ENCODE measurements at regions not wholly inside any gene's neighbourhood (a gene's known extent, or its start where the extent isn't known, plus 50 kb on each side); places are given as distances from the start of the nearest gene placed in this dataset.

- TF ChIP-seq CTCF (conservative IDR thresholded peaks at IDR 0.05; ENCODE audit: low read depth, low read length) (no peak), USF2 (IDR thresholded peaks at IDR 0.05; ENCODE audit: low read depth, low read length) (no peak), MAZ (IDR thresholded peaks at IDR 0.05; ENCODE audit: borderline replicate concordance, low read depth, low read length) (no peak), POLR2A (IDR thresholded peaks at IDR 0.05; ENCODE audit: low read depth, low read length) (no peak), SMC3 (IDR thresholded peaks at IDR 0.05; ENCODE audit: low read depth, low read length) (no peak), RFX5 (IDR thresholded peaks at IDR 0.05; ENCODE audit: low read depth, low read length) (no peak), MAFK (IDR thresholded peaks at IDR 0.05; ENCODE audit: low read depth, low read length) (no peak), CHD1 (IDR thresholded peaks at IDR 0.05; ENCODE audit: low read depth, low read length) (no peak), BHLHE40 (IDR thresholded peaks at IDR 0.05; ENCODE audit: low read depth, low read length) (no peak), RCOR1 (IDR thresholded peaks at IDR 0.05; ENCODE audit: insufficient replicate concordance, low read length) (no peak)
Measured at GRCh38 chr4:11175374-11175773, 253.3 kb downstream of the HS3ST1 start.

All from IMR-90 (cell line).